ENCODE measurements at regions not wholly inside any gene's neighbourhood (a gene's known extent, or its start where the extent isn't known, plus 50 kb on each side); places are given as distances from the start of the nearest gene placed in this dataset.

- no peak for TF ChIP-seq JUN (IDR thresholded peaks at IDR 0.05; ENCODE audit: low read depth, low read length)
- no peak for TF ChIP-seq SIRT6 (IDR thresholded peaks at IDR 0.05; ENCODE audit: low read length)
- TF ChIP-seq CEBPB (IDR thresholded peaks at IDR 0.05; ENCODE audit: low read depth, low read length): no peak
- TF ChIP-seq KDM4A (IDR thresholded peaks at IDR 0.05; ENCODE audit: low read depth, low read length, severe bottlenecking): no peak
Observed at GRCh38 chr22:26891429-26891828, 234.0 kb downstream of the MIAT start (continued).

Data from H1 (cell line).